H9 (cell line): ENCODE measurements at regions not wholly inside any gene's neighbourhood (a gene's known extent, or its start where the extent isn't known, plus 50 kb on each side); places are given as distances from the start of the nearest gene placed in this dataset.

Source experiments
- DNase-seq: peaks from one replicate; pipeline ENCODE4 v3.0.0-alpha.2; 2017
- H2AFZ ChIP-seq: one replicate; pipeline ENCODE4 v1.6.1; 2013; ENCODE audit warnings: mild to moderate bottlenecking, low read length, control low read depth, moderate library complexity
- H2AK5ac ChIP-seq: 2 replicates; pipeline ENCODE4 v1.6.1; 2013; ENCODE audit warnings: low read length, control low read depth, mixed read lengths; ENCODE audit not compliant: insufficient read length
- H2BK120ac ChIP-seq: one replicate; pipeline ENCODE4 v1.6.1; 2013; ENCODE audit warnings: low read depth, mild to moderate bottlenecking, low read length, control low read depth, inconsistent platforms; ENCODE audit not compliant: poor library complexity, severe bottlenecking
- H2BK12ac ChIP-seq: 2 replicates; pipeline ENCODE4 v1.6.1; 2013; ENCODE audit warnings: low read length, control low read depth, mixed read lengths, low read depth; ENCODE audit not compliant: insufficient read length
- H2BK15ac ChIP-seq: 2 replicates; pipeline ENCODE4 v1.6.1; 2013; ENCODE audit warnings: low read depth, low read length, control low read depth
- H2BK20ac ChIP-seq: one replicate; pipeline ENCODE4 v1.6.1; 2013; ENCODE audit warnings: low read depth, mild to moderate bottlenecking, low read length, control low read depth, inconsistent platforms; ENCODE audit not compliant: poor library complexity, severe bottlenecking
- H2BK5ac ChIP-seq: 2 replicates; pipeline ENCODE4 v1.6.1; 2013; ENCODE audit warnings: low read length, control low read depth, mixed read lengths; ENCODE audit not compliant: insufficient read length
- H3K14ac ChIP-seq: 2 replicates; pipeline ENCODE4 v1.6.1; 2013; ENCODE audit warnings: low read length, control low read depth; ENCODE audit not compliant: insufficient read depth
- H3K18ac ChIP-seq: 2 replicates; pipeline ENCODE4 v1.6.1; 2013; ENCODE audit warnings: low read depth, mild to moderate bottlenecking, mixed read lengths, low read length, control low read depth; ENCODE audit not compliant: insufficient read length
- H3K23ac ChIP-seq: 2 replicates; pipeline ENCODE4 v1.6.1; 2013; ENCODE audit warnings: low read length, control low read depth, mixed read lengths, low read depth; ENCODE audit not compliant: insufficient read length
- H3K23me2 ChIP-seq: 2 replicates; pipeline ENCODE4 v1.6.1; 2013; ENCODE audit warnings: low read depth, mild to moderate bottlenecking, mixed read lengths, low read length, control low read depth; ENCODE audit not compliant: insufficient read length, poor library complexity, severe bottlenecking
- H3K27ac ChIP-seq: 2 replicates; pipeline ENCODE4 v1.5.1; 2013; ENCODE audit warnings: low read length, control low read depth, mixed read lengths, low read depth; ENCODE audit not compliant: insufficient read length
- H3K27me3 ChIP-seq: 2 replicates; pipeline ENCODE4 v1.6.1; 2013; ENCODE audit warnings: low read length, control low read depth, inconsistent platforms; ENCODE audit not compliant: insufficient read depth
- H3K4ac ChIP-seq: 2 replicates; pipeline ENCODE4 v1.6.1; 2013; ENCODE audit warnings: low read depth, mild to moderate bottlenecking, control low read depth, inconsistent platforms, low read length, moderate library complexity
- H3K4me1 ChIP-seq: 2 replicates; pipeline ENCODE4 v1.6.1; 2013; ENCODE audit warnings: low read length, control low read depth, inconsistent platforms; ENCODE audit not compliant: insufficient read depth
- H3K4me2 ChIP-seq: 2 replicates; pipeline ENCODE4 v1.6.1; 2013; ENCODE audit warnings: low read length, control low read depth, mixed read lengths; ENCODE audit not compliant: insufficient read length, insufficient read depth
- H3K56ac ChIP-seq: 2 replicates; pipeline ENCODE4 v1.6.1; 2013; ENCODE audit warnings: low read depth, mild to moderate bottlenecking, mixed read lengths, low read length, control low read depth; ENCODE audit not compliant: insufficient read length
- H3K79me1 ChIP-seq: 2 replicates; pipeline ENCODE4 v1.6.1; 2013; ENCODE audit warnings: low read depth, mild to moderate bottlenecking, moderate library complexity, low read length, control low read depth, inconsistent platforms; ENCODE audit not compliant: insufficient read depth, poor library complexity, severe bottlenecking
- H3K79me2 ChIP-seq: 2 replicates; pipeline ENCODE4 v1.6.1; 2013; ENCODE audit warnings: low read length, control low read depth, inconsistent platforms; ENCODE audit not compliant: insufficient read depth
- H3K9ac ChIP-seq: 2 replicates; pipeline ENCODE4 v1.6.1; 2013; ENCODE audit warnings: low read length, control low read depth, mixed read lengths; ENCODE audit not compliant: insufficient read length; ENCODE audit errors: extremely low read depth
- H3K9me3 ChIP-seq: one replicate; pipeline ENCODE4 v1.6.1; 2013; ENCODE audit warnings: low read depth, low read length, inconsistent platforms; ENCODE audit not compliant: control insufficient read depth
- H3T11ph ChIP-seq: one replicate; pipeline ENCODE4 v1.6.1; 2013; ENCODE audit warnings: mild to moderate bottlenecking, low read length, control low read depth, inconsistent platforms
- H4K20me1 ChIP-seq: one replicate; pipeline ENCODE4 v1.6.1; 2013; ENCODE audit not compliant: control insufficient read depth, insufficient read length, insufficient read depth
- H4K5ac ChIP-seq: 2 replicates; pipeline ENCODE4 v1.6.1; 2013; ENCODE audit warnings: low read depth, mild to moderate bottlenecking, mixed read lengths, low read length, control low read depth; ENCODE audit not compliant: insufficient read length
- H4K8ac ChIP-seq: replicated peaks from 2 replicates; pipeline ENCODE4 v1.6.1; 2013; ENCODE audit warnings: low read length, control low read depth, mixed read lengths, low read depth; ENCODE audit not compliant: insufficient read length
- H4K91ac ChIP-seq: 2 replicates; pipeline ENCODE4 v1.6.1; 2013; ENCODE audit warnings: low read depth, mild to moderate bottlenecking, moderate library complexity, mixed read lengths, low read length, control low read depth; ENCODE audit not compliant: insufficient read length
- H3K27ac Mint-ChIP-seq, 3 experiments: 2 replicates in 2 of 3; 3 replicates in 1 of 3; pipeline ENCODE4 v1.8.0; 2020 to 2021; ENCODE audit warnings: mixed read lengths in 3 of 3, mild to moderate bottlenecking in 1 of 3, moderate library complexity in 1 of 3
- H3K27me3 Mint-ChIP-seq: 2 replicates; pipeline ENCODE4 v1.8.0; 2021; ENCODE audit warnings: low read depth, mild to moderate bottlenecking, moderate library complexity, mixed read lengths
- H3K36me3 Mint-ChIP-seq, 3 experiments: 2 replicates in 2 of 3; 3 replicates in 1 of 3; pipeline ENCODE4 v1.8.0; 2020 to 2021; ENCODE audit warnings: low read depth in 3 of 3, mixed read lengths in 3 of 3; ENCODE audit not compliant: insufficient read depth in 1 of 3
- H3K4me1 Mint-ChIP-seq, 2 experiments: 2 replicates each; pipeline ENCODE4 v1.8.0; 2020; ENCODE audit warnings: mixed read lengths in 2 of 2
- H3K4me3 Mint-ChIP-seq, 2 experiments: 2 replicates in 1 of 2; 3 replicates in 1 of 2; pipeline ENCODE4 v1.8.0; 2020 to 2021; ENCODE audit warnings: mild to moderate bottlenecking in 2 of 2, mixed read lengths in 2 of 2, moderate library complexity in 1 of 2
- H3K9me3 Mint-ChIP-seq, 2 experiments: 2 replicates in 1 of 2; 3 replicates in 1 of 2; pipeline ENCODE4 v1.8.0; 2020; ENCODE audit warnings: mild to moderate bottlenecking in 2 of 2, mixed read lengths in 2 of 2, moderate library complexity in 1 of 2
- CTCF ChIP-seq: fragments of 200-600 bp; sonication (generic); conservative IDR thresholded peaks from 3 replicates; pipeline ENCODE4 v1.8.0; 2021; ENCODE audit warnings: antibody characterized with exemption, mild to moderate bottlenecking
- WGBS: extraction: QIAGEN DNeasy Blood & Tissue Kit; methylation state at CpG from one replicate; pipeline ENCODE4 v1.1.7; 2013; ENCODE audit warnings: missing lambda C conversion rate, low lambda C conversion rate, mixed read lengths; ENCODE audit not compliant: insufficient read length; ENCODE audit errors: extremely low coverage; 5-methylcytosine and 5-hydroxymethylcytosine counted together

GRCh38 chr6:148103436-148103835 is 239.2 kb upstream of the SASH1 start:
- no peak overlapping the region for H3K56ac ChIP-seq
- H4K20me1 ChIP-seq: no peaks in the 10 kb centered on the region
- H3T11ph ChIP-seq: no peak overlapping the region
- no peak overlapping the region for H3K23ac ChIP-seq
- no peak overlapping the region for H3K27ac ChIP-seq
- H3K36me3 Mint-ChIP-seq: no peaks in the 10 kb centered on the region
- no CpG with 5 or more reads among the region's 8 CpGs for whole genome bisulfite sequencing
- no peak for DNase-seq
- H2BK120ac ChIP-seq: no peak overlapping the region
- H3K14ac ChIP-seq: no peak overlapping the region
- no peak overlapping the region for H2BK15ac ChIP-seq
- H4K8ac ChIP-seq: no peak overlapping the region
- no peaks in the 10 kb centered on the region for H3K23me2 ChIP-seq
- no peaks in the 10 kb centered on the region for H3K4me1 ChIP-seq
- H3K4me2 ChIP-seq: no peak overlapping the region
- H3K9me3 Mint-ChIP-seq: no peaks in the 10 kb centered on the region
- H2BK20ac ChIP-seq: no peak overlapping the region
- H3K4me1 Mint-ChIP-seq: peaks cover 4 to 5% of the 10 kb centered on the region in 2 experiments
- no peak overlapping the region for H2AFZ ChIP-seq
- H3K27ac Mint-ChIP-seq: no peak overlapping the region
- no peak overlapping the region for H2BK12ac ChIP-seq
- TF ChIP-seq CTCF: no peak
- H3K9ac ChIP-seq: no peak overlapping the region
- no peak overlapping the region for H2BK5ac ChIP-seq
- no peak overlapping the region for H3K4ac ChIP-seq
- H3K79me2 ChIP-seq: no peaks in the 10 kb centered on the region
- no peaks in the 10 kb centered on the region for H3K27me3 ChIP-seq
- no peak overlapping the region for H3K18ac ChIP-seq
- H3K9me3 ChIP-seq: no peaks in the 10 kb centered on the region
- no peak overlapping the region for H2AK5ac ChIP-seq
- H4K91ac ChIP-seq: no peak overlapping the region
- H4K5ac ChIP-seq: no peak overlapping the region
- no peak overlapping the region for H3K4me3 Mint-ChIP-seq
- no peaks in the 10 kb centered on the region for H3K27me3 Mint-ChIP-seq
- no peaks in the 10 kb centered on the region for H3K79me1 ChIP-seq
